ENCODE measurements at regions not wholly inside any gene's neighbourhood (a gene's known extent, or its start where the extent isn't known, plus 50 kb on each side); places are given as distances from the start of the nearest gene placed in this dataset.
A peak's percentile ranks its signal among the peaks of the same experiment; 100 is the strongest.

GRCh38 chr17:77827039-77827438, 131.5 kb upstream of the TNRC6C start:
- intact Hi-C loops (cut with DNase I): no loop called here
- no peak overlapping the region for H3K4me3 ChIP-seq
- peaks cover 45% of the 10 kb centered on the region for H3K4me1 ChIP-seq
- H3K27ac ChIP-seq: no peak overlapping the region
- DNase-seq (ENCODE audit: extremely low spot score in 2 of 2): no peak
- TF ChIP-seq POLR2A (IDR thresholded peaks at IDR 0.05) (no peak), POLR2AphosphoS5 (IDR thresholded peaks at IDR 0.05; ENCODE audit: insufficient read depth in 1 of 2, low read depth in 1 of 2) (no peak), CTCF (IDR thresholded peaks at IDR 0.05) (no peak)
- H3K9me3 ChIP-seq: no peaks in the 10 kb centered on the region
- H3K36me3 ChIP-seq: no peaks in the 10 kb centered on the region
- H3K27me3 ChIP-seq: no peaks in the 10 kb centered on the region

- H3K4me1 ChIP-seq: peaks cover 41% of the 10 kb centered on the region
- H3K27ac ChIP-seq: no peak overlapping the region
- no peak for DNase-seq (ENCODE audit: extremely low spot score in 2 of 2)
Measured at GRCh38 chr17:77827511-77827910, 131.0 kb upstream of the TNRC6C start.

GRCh38 chr17:77828749-77829539, 129.6 kb upstream of the TNRC6C start:
- intact Hi-C loops (cut with DNase I): no loop called here
- no peak for DNase-seq (ENCODE audit: extremely low spot score in 2 of 2)
- Histone ChIP-seq H3K27ac (no peak overlapping the region), H3K9me3 (no peaks in the 10 kb centered on the region), H3K4me1 (peaks cover 29% of the 10 kb centered on the region), H3K4me3 (no peak overlapping the region), H3K27me3 (no peaks in the 10 kb centered on the region), H3K36me3 (no peaks in the 10 kb centered on the region)
- no peak for TF ChIP-seq POLR2A (IDR thresholded peaks at IDR 0.05)
- TF ChIP-seq CTCF (IDR thresholded peaks at IDR 0.05): no peak

More at GRCh38 chr17:77827511-77827910, 131.0 kb upstream of the TNRC6C start:
- intact Hi-C loops (cut with DNase I): no loop called here
- H3K9me3 ChIP-seq: no peaks in the 10 kb centered on the region
- no peak for TF ChIP-seq CTCF (IDR thresholded peaks at IDR 0.05)
- TF ChIP-seq POLR2A (IDR thresholded peaks at IDR 0.05): no peak
- TF ChIP-seq POLR2AphosphoS5 (IDR thresholded peaks at IDR 0.05; ENCODE audit: insufficient read depth in 1 of 2, low read depth in 1 of 2): no peak
- no peaks in the 10 kb centered on the region for H3K36me3 ChIP-seq
- H3K27me3 ChIP-seq: no peaks in the 10 kb centered on the region
- H3K4me3 ChIP-seq: no peak overlapping the region

- TF ChIP-seq CTCF (IDR thresholded peaks at IDR 0.05) (no peak), POLR2A (IDR thresholded peaks at IDR 0.05) (no peak), POLR2AphosphoS5 (IDR thresholded peaks at IDR 0.05; ENCODE audit: insufficient read depth in 1 of 2, low read depth in 1 of 2) (peak in 1 of 2 donors; percentile 38)
- intact Hi-C loops (cut with DNase I): no loop called here
- DNase-seq (ENCODE audit: extremely low spot score in 2 of 2): no peak
Measured at GRCh38 chr17:77829843-77830799, 128.4 kb upstream of the TNRC6C start.

More at GRCh38 chr17:77829843-77830799, 128.4 kb upstream of the TNRC6C start:
- H3K27ac ChIP-seq: peak overlapping the region; percentile 87
- no peaks in the 10 kb centered on the region for H3K27me3 ChIP-seq
- H3K4me3 ChIP-seq: no peak overlapping the region
- H3K36me3 ChIP-seq: no peaks in the 10 kb centered on the region
- H3K9me3 ChIP-seq: no peaks in the 10 kb centered on the region
- H3K4me1 ChIP-seq: peaks cover 39% of the 10 kb centered on the region

Measured in vagina (tissue), 2 donors.